ENCODE measurements at regions not wholly inside any gene's neighbourhood (a gene's known extent, or its start where the extent isn't known, plus 50 kb on each side); places are given as distances from the start of the nearest gene placed in this dataset.

DNA sequence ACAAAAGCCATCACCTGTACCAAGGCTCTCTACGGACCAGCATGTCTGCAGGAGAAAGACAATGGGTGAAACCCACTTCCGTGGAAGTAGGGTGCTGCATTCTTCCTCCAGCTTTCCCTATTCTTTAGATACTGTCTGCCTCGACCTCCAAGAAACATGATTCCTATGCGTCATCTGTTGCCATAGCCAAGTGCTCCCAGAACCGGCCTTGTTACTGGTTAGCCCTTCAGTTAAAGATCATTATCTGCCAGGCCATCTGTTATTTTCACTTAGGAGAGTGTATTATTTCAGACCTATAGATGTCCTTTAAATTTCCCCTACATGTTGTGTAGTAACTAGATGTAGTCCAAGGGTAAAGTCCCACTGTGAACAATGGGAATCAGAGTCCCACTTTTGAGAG is 89.0 kb upstream of the KIAA1217 start:
- no peaks in the 10 kb centered on the region for H3K36me3 Mint-ChIP-seq
- H3K27me3 ChIP-seq (ENCODE audit: control insufficient read depth in 2 of 2, insufficient read depth in 2 of 2, low read length in 2 of 2): no peaks in the 10 kb centered on the region
- CTCF ChIA-PET: no interaction called here
- no peak overlapping the region for H3K27ac ChIP-seq (ENCODE audit: low read depth, low read length)
- H3K36me3 ChIP-seq (ENCODE audit: control insufficient read depth in 2 of 3, insufficient read depth in 3 of 3, low read length in 3 of 3): no peaks in the 10 kb centered on the region
- no peak overlapping the region for H3K27ac Mint-ChIP-seq
- peaks cover 0 to 5% (median 0%) of the 10 kb centered on the region in 11 donors for H3K9me3 Mint-ChIP-seq
- intact Hi-C loops (cut with micrococcal nuclease): no loop called here
- H3K4me3 Mint-ChIP-seq: no peak overlapping the region
- POLR2A ChIA-PET: no interaction called here
- no peaks in the 10 kb centered on the region for H3K4me1 ChIP-seq (ENCODE audit: control insufficient read depth in 2 of 2, insufficient read depth in 2 of 2, low read length in 2 of 2)
- no peak for ATAC-seq
- DNase-seq: no peak
- no peaks in the 10 kb centered on the region for H3K4me1 Mint-ChIP-seq
- peaks cover 0 to 4% (median 0%) of the 10 kb centered on the region in 5 donors for H3K27me3 Mint-ChIP-seq
- H3K4me3 ChIP-seq (ENCODE audit: low read length): no peak overlapping the region
- no peaks in the 10 kb centered on the region for H3K9me3 ChIP-seq (ENCODE audit: control insufficient read depth in 2 of 3, low read length in 3 of 3)

DNA sequence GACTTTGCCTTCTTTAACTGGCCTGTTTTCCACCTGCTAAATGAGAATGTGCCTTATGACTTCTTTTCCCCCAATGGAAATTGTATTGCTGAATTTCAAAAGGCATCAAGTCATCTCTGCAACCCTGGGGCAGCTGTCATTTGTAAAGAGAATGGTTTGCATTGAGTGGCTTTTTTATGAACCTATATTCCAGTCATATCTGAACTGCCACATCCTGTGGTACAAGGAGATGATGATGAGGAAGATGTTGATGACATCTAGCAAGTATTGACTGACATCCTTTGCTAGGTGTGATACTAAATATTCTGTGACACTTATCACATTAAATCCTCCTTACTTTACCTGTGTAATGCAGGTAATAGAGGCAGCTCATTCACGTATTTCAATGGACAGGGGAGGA is 88.3 kb upstream of the KIAA1217 start:
- Mint-ChIP-seq H3K36me3 (no peaks in the 10 kb centered on the region), H3K27ac (no peak overlapping the region), H3K9me3 (peaks cover 0 to 5% (median 0%) of the 10 kb centered on the region in 11 donors), H3K27me3 (peaks cover 0 to 5% (median under 1%) of the 10 kb centered on the region in 5 donors), H3K4me3 (no peak overlapping the region), H3K4me1 (no peaks in the 10 kb centered on the region)
- H3K27ac ChIP-seq (ENCODE audit: low read depth, low read length): no peak overlapping the region
- no peaks in the 10 kb centered on the region for H3K36me3 ChIP-seq (ENCODE audit: control insufficient read depth in 2 of 3, insufficient read depth in 3 of 3, low read length in 3 of 3)
- ChIA-PET POLR2A (interaction anchor here (0.5 kb wide), 1 partner anchor 19 kb away, joined by 3 read pairs; no protein-coding TSS in a partner anchor), CTCF (interaction anchor here (1.2 kb wide), 1 partner anchor 10 kb away, joined by 3 read pairs; no protein-coding TSS in a partner anchor)
- H3K27me3 ChIP-seq (ENCODE audit: control insufficient read depth in 2 of 2, insufficient read depth in 2 of 2, low read length in 2 of 2): no peaks in the 10 kb centered on the region
- no peaks in the 10 kb centered on the region for H3K9me3 ChIP-seq (ENCODE audit: control insufficient read depth in 2 of 3, low read length in 3 of 3)
- ATAC-seq (no peak), DNase-seq (no peak)
- no peak overlapping the region for H3K4me3 ChIP-seq (ENCODE audit: low read length)
- intact Hi-C loops (cut with micrococcal nuclease): no loop called here
- no peaks in the 10 kb centered on the region for H3K4me1 ChIP-seq (ENCODE audit: control insufficient read depth in 2 of 2, insufficient read depth in 2 of 2, low read length in 2 of 2)

DNA sequence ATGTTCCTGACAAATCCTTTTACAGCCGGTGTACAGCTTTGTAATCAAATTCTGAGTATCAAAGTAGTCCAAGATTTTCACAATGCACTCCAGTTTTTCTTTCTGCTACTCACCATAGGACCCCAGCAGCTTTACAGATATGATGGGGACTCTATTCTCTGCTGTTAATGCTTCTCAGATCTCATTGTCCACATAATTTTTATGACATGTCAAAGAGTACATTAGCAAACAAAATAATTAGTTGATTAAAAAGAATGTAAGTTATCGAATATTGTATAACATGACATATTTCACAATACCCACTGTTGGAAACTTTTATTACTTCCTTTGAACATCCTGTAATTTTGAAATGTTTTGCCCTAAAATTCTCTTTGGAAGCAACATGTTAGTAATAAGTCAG is 81.4 kb upstream of the KIAA1217 start:
- peaks cover 0 to 4% (median 0%) of the 10 kb centered on the region in 11 donors for H3K9me3 Mint-ChIP-seq
- no peak overlapping the region for H3K27ac Mint-ChIP-seq
- H3K4me3 Mint-ChIP-seq: no peak overlapping the region
- Histone ChIP-seq H3K4me1 (ENCODE audit: control insufficient read depth in 2 of 2, insufficient read depth in 2 of 2, low read length in 2 of 2) (no peaks in the 10 kb centered on the region), H3K9me3 (ENCODE audit: control insufficient read depth in 2 of 3, low read length in 3 of 3) (no peaks in the 10 kb centered on the region), H3K27me3 (ENCODE audit: control insufficient read depth in 2 of 2, insufficient read depth in 2 of 2, low read length in 2 of 2) (no peaks in the 10 kb centered on the region), H3K4me3 (ENCODE audit: low read length) (no peak overlapping the region), H3K27ac (ENCODE audit: low read depth, low read length) (no peak overlapping the region), H3K36me3 (ENCODE audit: control insufficient read depth in 2 of 3, insufficient read depth in 3 of 3, low read length in 3 of 3) (no peaks in the 10 kb centered on the region)
- no peak for ATAC-seq
- DNase-seq: no peak
- peaks cover 0 to 5% (median 0%) of the 10 kb centered on the region in 5 donors for H3K27me3 Mint-ChIP-seq
- intact Hi-C loops (cut with micrococcal nuclease): no loop called here
- no peaks in the 10 kb centered on the region for H3K4me1 Mint-ChIP-seq
- H3K36me3 Mint-ChIP-seq: peaks cover 0 to 2% (median 0%) of the 10 kb centered on the region in 5 donors
- ChIA-PET CTCF (no interaction called here), POLR2A (no interaction called here)

DNA sequence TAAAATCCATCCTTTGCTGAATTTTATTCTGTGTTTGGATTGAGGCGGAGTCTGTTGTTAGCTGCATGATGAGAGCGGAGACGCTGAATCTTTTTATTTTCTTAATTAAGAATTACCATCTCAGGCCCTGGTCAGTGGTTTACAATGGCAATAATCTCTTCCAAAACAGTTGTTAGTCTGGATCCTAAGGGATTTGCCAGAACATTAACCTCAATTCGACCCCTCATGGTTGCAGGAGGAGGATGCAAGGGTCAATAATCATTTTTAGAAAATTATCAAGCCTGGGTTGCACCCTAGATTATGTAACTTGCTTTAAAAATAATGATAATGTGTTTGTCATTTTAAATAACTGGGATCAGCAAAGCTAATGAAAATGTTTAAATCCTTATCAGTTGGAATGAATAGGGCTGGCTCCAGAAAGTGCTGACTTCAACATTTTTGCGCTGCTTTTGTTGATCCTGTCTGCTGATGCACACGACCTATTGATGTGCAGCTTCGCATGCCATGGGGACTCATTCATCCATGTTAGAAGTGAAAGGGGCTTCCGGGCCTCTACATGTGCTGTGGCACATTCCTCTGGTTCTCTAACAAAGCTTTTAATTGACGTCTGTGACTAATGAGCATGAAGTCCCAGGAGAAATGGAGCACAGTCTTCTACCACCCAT is 80.7 kb upstream of the KIAA1217 start:
- Mint-ChIP-seq H3K27ac (no peak overlapping the region), H3K9me3 (peaks cover 0 to 8% (median 0%) of the 10 kb centered on the region in 11 donors), H3K27me3 (peaks cover 0 to 5% (median 0%) of the 10 kb centered on the region in 5 donors), H3K4me3 (no peak overlapping the region), H3K4me1 (no peaks in the 10 kb centered on the region), H3K36me3 (peaks cover 0 to 6% (median 0%) of the 10 kb centered on the region in 5 donors)
- POLR2A ChIA-PET: no interaction called here
- Histone ChIP-seq H3K9me3 (ENCODE audit: control insufficient read depth in 2 of 3, low read length in 3 of 3) (no peaks in the 10 kb centered on the region), H3K36me3 (ENCODE audit: control insufficient read depth in 2 of 3, insufficient read depth in 3 of 3, low read length in 3 of 3) (no peaks in the 10 kb centered on the region), H3K27me3 (ENCODE audit: control insufficient read depth in 2 of 2, insufficient read depth in 2 of 2, low read length in 2 of 2) (no peaks in the 10 kb centered on the region), H3K27ac (ENCODE audit: low read depth, low read length) (no peak overlapping the region), H3K4me3 (ENCODE audit: low read length) (no peak overlapping the region), H3K4me1 (ENCODE audit: control insufficient read depth in 2 of 2, insufficient read depth in 2 of 2, low read length in 2 of 2) (no peaks in the 10 kb centered on the region)
- ATAC-seq (no peak), DNase-seq (no peak)
- CTCF ChIA-PET: no interaction called here
- intact Hi-C loops (cut with micrococcal nuclease): no loop called here

DNA sequence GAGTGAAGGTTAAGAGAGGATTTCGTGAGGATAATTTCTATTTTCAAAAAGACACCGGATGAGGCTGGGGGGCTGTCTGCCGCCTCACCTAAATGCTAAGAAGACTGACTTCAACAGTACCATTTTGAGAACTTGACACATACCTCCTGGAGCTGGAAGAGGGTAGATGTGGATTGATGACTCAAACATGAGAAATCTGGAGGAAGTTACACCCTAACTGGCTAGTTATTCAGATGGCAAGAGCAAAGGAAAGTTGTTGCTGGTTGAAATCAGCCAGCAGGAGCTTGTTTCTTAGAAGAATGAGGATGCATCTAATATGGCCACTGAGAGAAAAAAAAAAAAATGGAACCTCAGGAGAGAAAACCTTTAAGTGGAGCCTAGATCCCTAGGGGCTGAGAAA is 76.2 kb upstream of the KIAA1217 start:
- Mint-ChIP-seq H3K27ac (no peak overlapping the region), H3K9me3 (peaks cover 0 to 8% (median 3%) of the 10 kb centered on the region in 11 donors), H3K4me1 (no peaks in the 10 kb centered on the region), H3K36me3 (peaks cover 0 to 6% (median 0%) of the 10 kb centered on the region in 5 donors), H3K4me3 (no peak overlapping the region), H3K27me3 (no peaks in the 10 kb centered on the region)
- no peak for ATAC-seq
- Histone ChIP-seq H3K36me3 (ENCODE audit: control insufficient read depth in 2 of 3, insufficient read depth in 3 of 3, low read length in 3 of 3) (no peaks in the 10 kb centered on the region), H3K27me3 (ENCODE audit: control insufficient read depth in 2 of 2, insufficient read depth in 2 of 2, low read length in 2 of 2) (no peaks in the 10 kb centered on the region), H3K27ac (ENCODE audit: low read depth, low read length) (no peak overlapping the region), H3K4me3 (ENCODE audit: low read length) (no peak overlapping the region), H3K9me3 (ENCODE audit: control insufficient read depth in 2 of 3, low read length in 3 of 3) (no peaks in the 10 kb centered on the region), H3K4me1 (ENCODE audit: control insufficient read depth in 2 of 2, insufficient read depth in 2 of 2, low read length in 2 of 2) (no peaks in the 10 kb centered on the region)
- DNase-seq: no peak
- CTCF ChIA-PET: no interaction called here
- intact Hi-C loops (cut with micrococcal nuclease): no loop called here
- POLR2A ChIA-PET: no interaction called here

DNA sequence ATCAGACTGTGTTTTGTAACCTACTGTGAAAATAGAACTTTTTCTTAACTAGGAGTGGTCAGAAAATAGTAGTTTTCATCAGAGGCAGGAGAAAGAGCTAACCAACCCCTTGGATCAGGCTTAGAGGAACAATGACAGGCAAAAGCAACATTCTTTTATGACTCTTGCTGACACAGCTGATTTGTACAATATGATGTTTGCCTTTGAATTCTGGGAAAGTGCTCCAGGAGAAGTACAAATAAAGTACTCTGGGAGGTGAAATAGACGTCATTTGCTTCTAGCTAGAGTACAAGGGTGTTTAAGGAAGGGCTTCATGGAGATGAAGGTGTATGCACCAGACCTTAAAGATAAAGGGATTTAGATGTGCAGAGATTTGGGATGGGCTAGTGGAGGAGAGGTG is 75.1 kb upstream of the KIAA1217 start:
- DNase-seq: no peak
- peaks cover 0 to 6% (median 0%) of the 10 kb centered on the region in 5 donors for H3K36me3 Mint-ChIP-seq
- Histone ChIP-seq H3K27me3 (ENCODE audit: control insufficient read depth in 2 of 2, insufficient read depth in 2 of 2, low read length in 2 of 2) (no peaks in the 10 kb centered on the region), H3K4me3 (ENCODE audit: low read length) (no peak overlapping the region), H3K4me1 (ENCODE audit: control insufficient read depth in 2 of 2, insufficient read depth in 2 of 2, low read length in 2 of 2) (no peaks in the 10 kb centered on the region), H3K9me3 (ENCODE audit: control insufficient read depth in 2 of 3, low read length in 3 of 3) (no peaks in the 10 kb centered on the region), H3K27ac (ENCODE audit: low read depth, low read length) (no peak overlapping the region), H3K36me3 (ENCODE audit: control insufficient read depth in 2 of 3, insufficient read depth in 3 of 3, low read length in 3 of 3) (no peaks in the 10 kb centered on the region)
- no peaks in the 10 kb centered on the region for H3K4me1 Mint-ChIP-seq
- ATAC-seq: no peak
- ChIA-PET CTCF (no interaction called here), POLR2A (no interaction called here)
- no peak overlapping the region for H3K27ac Mint-ChIP-seq
- intact Hi-C loops (cut with micrococcal nuclease): no loop called here
- peaks cover 0 to 8% (median 3%) of the 10 kb centered on the region in 11 donors for H3K9me3 Mint-ChIP-seq
- H3K27me3 Mint-ChIP-seq: no peaks in the 10 kb centered on the region
- no peak overlapping the region for H3K4me3 Mint-ChIP-seq

DNA sequence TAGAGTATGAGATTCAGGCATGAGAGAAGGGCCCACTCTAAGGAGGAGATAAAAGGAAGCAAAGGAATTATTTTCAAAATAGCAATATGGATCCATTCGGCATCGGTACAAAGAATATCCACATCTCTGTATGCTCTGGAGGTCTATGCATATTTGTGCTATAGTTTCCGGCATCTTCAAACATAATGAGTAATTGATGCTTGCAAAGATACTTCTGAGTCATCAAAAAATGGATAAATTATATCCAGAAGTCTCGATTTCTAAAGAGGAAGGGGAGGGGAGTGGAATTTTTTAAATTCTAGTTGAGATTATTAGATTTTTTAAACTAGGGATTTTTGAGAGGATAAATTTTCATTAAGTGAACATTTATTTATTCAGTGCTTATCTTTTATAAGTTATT is 72.9 kb upstream of the KIAA1217 start:
- Mint-ChIP-seq H3K4me1 (no peaks in the 10 kb centered on the region), H3K9me3 (peaks cover 0 to 20% (median 6%) of the 10 kb centered on the region in 11 donors), H3K4me3 (no peak overlapping the region), H3K27ac (no peak overlapping the region), H3K27me3 (no peaks in the 10 kb centered on the region), H3K36me3 (peaks cover 0 to 6% (median 0%) of the 10 kb centered on the region in 5 donors)
- intact Hi-C loops (cut with micrococcal nuclease): no loop called here
- ChIA-PET POLR2A (no interaction called here), CTCF (no interaction called here)
- Histone ChIP-seq H3K27ac (ENCODE audit: low read depth, low read length) (no peak overlapping the region), H3K4me3 (ENCODE audit: low read length) (no peak overlapping the region), H3K27me3 (ENCODE audit: control insufficient read depth in 2 of 2, insufficient read depth in 2 of 2, low read length in 2 of 2) (no peaks in the 10 kb centered on the region), H3K4me1 (ENCODE audit: control insufficient read depth in 2 of 2, insufficient read depth in 2 of 2, low read length in 2 of 2) (no peaks in the 10 kb centered on the region), H3K9me3 (ENCODE audit: control insufficient read depth in 2 of 3, low read length in 3 of 3) (peaks cover 0 to 4% (median 0%) of the 10 kb centered on the region in 3 experiments), H3K36me3 (ENCODE audit: control insufficient read depth in 2 of 3, insufficient read depth in 3 of 3, low read length in 3 of 3) (no peaks in the 10 kb centered on the region)
- DNase-seq (no peak), ATAC-seq (no peak)
